CD14-positive monocyte (primary cell): ENCODE measurements at regions not wholly inside any gene's neighbourhood (a gene's known extent, or its start where the extent isn't known, plus 50 kb on each side); places are given as distances from the start of the nearest gene placed in this dataset.
A peak's percentile ranks its signal among the peaks of the same experiment; 100 is the strongest.

Source experiments
- DNase-seq, 3 donors: peaks; one replicate each; pipeline ENCODE4 v3.0.0-alpha.2; 2011 to 2022
- H2AFZ ChIP-seq: 2 replicates; pipeline ENCODE4 v1.6.0; 2012; ENCODE audit warnings: mild to moderate bottlenecking, low read depth, low read length, inconsistent platforms; ENCODE audit not compliant: insufficient read depth, poor library complexity, severe bottlenecking
- H3K27ac ChIP-seq, 2 donors: 1 replicate in 1 of 2; 2 replicates in 1 of 2; pipeline ENCODE4 v1.5.1; 2012 to 2013; ENCODE audit warnings: low read length in 2 of 2, control low read depth in 1 of 2, inconsistent platforms in 1 of 2, low read depth in 1 of 2, mild to moderate bottlenecking in 1 of 2
- H3K27me3 ChIP-seq, 2 donors: one replicate each; pipeline versions ENCODE4 v1.6.0 to v1.6.1; 2011 to 2013; ENCODE audit warnings: low read length in 2 of 2; ENCODE audit not compliant: control insufficient read depth in 2 of 2, insufficient read depth in 2 of 2
- H3K36me3 ChIP-seq, 2 donors: replicated peaks in 1 of 2; 1 replicate in 1 of 2; 2 replicates in 1 of 2; pipeline versions ENCODE4 v1.5.1 to v1.6.1; 2012 to 2013; ENCODE audit warnings: low read length in 2 of 2, control low read depth in 1 of 2, inconsistent platforms in 1 of 2, mild to moderate bottlenecking in 1 of 2; ENCODE audit not compliant: insufficient read depth in 2 of 2, control insufficient read depth in 1 of 2
- H3K4me1 ChIP-seq, 2 donors: 1 replicate in 1 of 2; 2 replicates in 1 of 2; pipeline versions ENCODE4 v1.5.1 to v1.6.1; 2012 to 2013; ENCODE audit warnings: low read length in 2 of 2, control low read depth in 1 of 2, inconsistent platforms in 1 of 2, mild to moderate bottlenecking in 1 of 2, moderate library complexity in 1 of 2; ENCODE audit not compliant: insufficient read depth in 2 of 2, control insufficient read depth in 1 of 2
- H3K4me2 ChIP-seq: replicated peaks from 2 replicates; pipeline ENCODE3; 2012; ENCODE audit warnings: low read length, moderate library complexity, mild to moderate bottlenecking; ENCODE audit not compliant: poor library complexity, severe bottlenecking; ENCODE audit errors: extremely low read depth
- H3K4me3 ChIP-seq, 3 experiments: fragments of 200-600 bp in 1 of 3; sonication (generic) in 1 of 3; replicated peaks in 1 of 3; 1 replicate in 2 of 3; 2 replicates in 1 of 3; pipeline ENCODE4 v1.5.1; 2011 to 2013; ENCODE audit warnings: low read length in 3 of 3, mild to moderate bottlenecking in 3 of 3, control low read depth in 2 of 3, low read depth in 2 of 3, inconsistent platforms in 1 of 3, moderate library complexity in 1 of 3
- H3K79me2 ChIP-seq: 2 replicates; pipeline ENCODE4 v1.6.0; 2012; ENCODE audit warnings: mild to moderate bottlenecking, control low read depth, inconsistent platforms, low read length, moderate library complexity; ENCODE audit not compliant: insufficient read depth
- H3K9ac ChIP-seq: 2 replicates; pipeline ENCODE4 v1.6.0; 2017; ENCODE audit warnings: low read length, mild to moderate bottlenecking; ENCODE audit not compliant: insufficient read depth, poor library complexity, severe bottlenecking
- H3K9me3 ChIP-seq, 2 donors: replicated peaks in 1 of 2; 1 replicate in 1 of 2; 2 replicates in 1 of 2; pipeline versions ENCODE4 v1.5.1 to v1.6.1; 2012 to 2013; ENCODE audit warnings: low read length in 2 of 2, control low read depth in 1 of 2; ENCODE audit not compliant: control insufficient read depth in 1 of 2, insufficient read depth in 1 of 2
- H4K20me1 ChIP-seq: 2 replicates; pipeline ENCODE4 v1.6.0; 2012; ENCODE audit warnings: mild to moderate bottlenecking, low read length, control low read depth, moderate library complexity; ENCODE audit not compliant: insufficient read depth
- H3K27ac Mint-ChIP-seq, 7 donors: one replicate each; pipeline ENCODE4 v1.8.0; 2020; ENCODE audit warnings: mild to moderate bottlenecking in 7 of 7, mixed read lengths in 7 of 7, moderate library complexity in 6 of 7, inconsistent platforms in 2 of 7
- H3K27me3 Mint-ChIP-seq, 3 donors: one replicate each; pipeline ENCODE4 v1.8.0; 2021 to 2022; ENCODE audit warnings: low read depth in 3 of 3, mild to moderate bottlenecking in 3 of 3, mixed read lengths in 3 of 3, moderate library complexity in 3 of 3, inconsistent platforms in 1 of 3
- H3K36me3 Mint-ChIP-seq, 2 donors: one replicate each; pipeline ENCODE4 v1.8.0; 2020; ENCODE audit warnings: mixed read lengths in 2 of 2, inconsistent platforms in 1 of 2, mild to moderate bottlenecking in 1 of 2
- H3K4me1 Mint-ChIP-seq: one replicate; pipeline ENCODE4 v1.8.0; 2020; ENCODE audit warnings: mild to moderate bottlenecking, mixed read lengths
- H3K4me3 Mint-ChIP-seq, 2 donors: one replicate each; pipeline ENCODE4 v1.8.0; 2020; ENCODE audit warnings: mild to moderate bottlenecking in 2 of 2, mixed read lengths in 2 of 2, moderate library complexity in 1 of 2
- H3K9me3 Mint-ChIP-seq, 7 donors: one replicate each; pipeline ENCODE4 v1.8.0; 2020 to 2022; ENCODE audit warnings: mixed read lengths in 7 of 7, mild to moderate bottlenecking in 6 of 7, moderate library complexity in 6 of 7, inconsistent platforms in 2 of 7
- CTCF ChIP-seq: fragments of 200-600 bp; IDR thresholded peaks from one replicate; pipeline ENCODE4 v1.8.0; 2022; ENCODE audit warnings: antibody characterized with exemption, mild to moderate bottlenecking
- WGBS: methylation state at CpG from one replicate; pipeline ENCODE4 v1.1.5; 2013; ENCODE audit warnings: missing lambda C conversion rate; ENCODE audit not compliant: insufficient coverage; 5-methylcytosine and 5-hydroxymethylcytosine counted together
- intact Hi-C, 2 donors: fragments of 100-400 bp; cut with micrococcal nuclease; formaldehyde crosslinking; loops; one replicate each; pipeline versions ENCODE4 v1.15.0 to v1.15.1; 2023

GRCh38 chr2:71937396-71937795, 210.3 kb downstream of the CYP26B1 start:
- Mint-ChIP-seq H3K4me3 (no peak overlapping the region), H3K9me3 (peaks cover 0 to 6% (median 0%) of the 10 kb centered on the region in 7 donors), H3K36me3 (no peaks in the 10 kb centered on the region), H3K27ac (no peak overlapping the region), H3K27me3 (peaks cover 0 to 4% (median 2%) of the 10 kb centered on the region in 3 donors), H3K4me1 (peaks cover 19% of the 10 kb centered on the region)
- H3K4me2 ChIP-seq = no peak overlapping the region
- no peaks in the 10 kb centered on the region for H3K27me3 ChIP-seq
- no peaks in the 10 kb centered on the region for H4K20me1 ChIP-seq
- H3K79me2 ChIP-seq = no peaks in the 10 kb centered on the region
- no CpG with 5 or more reads among the region's 1 CpG for WGBS
- no peak overlapping the region for H3K27ac ChIP-seq
- no peak overlapping the region for H2AFZ ChIP-seq
- DNase-seq = no peak
- no peak for TF ChIP-seq CTCF
- H3K9me3 ChIP-seq = no peaks in the 10 kb centered on the region
- H3K36me3 ChIP-seq = no peaks in the 10 kb centered on the region
- intact Hi-C loops = no loop called here
- no peak overlapping the region for H3K4me3 ChIP-seq
- peaks cover 10 to 12% of the 10 kb centered on the region in 2 donors for H3K4me1 ChIP-seq
- H3K9ac ChIP-seq = no peak overlapping the region

GRCh38 chr2:71936076-71937030, 211.3 kb downstream of the CYP26B1 start:
- intact Hi-C loops = no loop called here
- Histone ChIP-seq H3K79me2 (no peaks in the 10 kb centered on the region), H2AFZ (no peak overlapping the region), H3K27me3 (no peaks in the 10 kb centered on the region), H4K20me1 (no peaks in the 10 kb centered on the region), H3K4me3 (no peak overlapping the region), H3K4me2 (no peak overlapping the region), H3K9me3 (no peaks in the 10 kb centered on the region), H3K27ac (no peak overlapping the region), H3K36me3 (no peaks in the 10 kb centered on the region), H3K4me1 (peaks cover 10 to 12% of the 10 kb centered on the region in 2 donors), H3K9ac (no peak overlapping the region)
- Mint-ChIP-seq H3K9me3 (peaks cover 0 to 6% (median 0%) of the 10 kb centered on the region in 7 donors), H3K4me1 (peaks cover 19% of the 10 kb centered on the region), H3K4me3 (no peak overlapping the region), H3K27ac (no peak overlapping the region), H3K36me3 (no peaks in the 10 kb centered on the region), H3K27me3 (peaks cover 0 to 2% (median 2%) of the 10 kb centered on the region in 3 donors)
- WGBS = 92% methylated on average over 3 of the region's 5 CpGs
- TF ChIP-seq CTCF = no peak
- DNase-seq = peak in 1 of 3 donors; percentile 0
